K562 (cell line): ENCODE measurements at regions not wholly inside any gene's neighbourhood (a gene's known extent, or its start where the extent isn't known, plus 50 kb on each side); places are given as distances from the start of the nearest gene placed in this dataset.

Experiments used
- ATAC-seq: fragments of 200-7000 bp; cut with Tn5 transposase; 3 replicates; pipeline ENCODE4 v1.9.1; 2020; ENCODE audit warnings: moderate library complexity
- BruUV-seq: library from RNA; stranded (reverse); fragments of 400-500 nt; replicated peaks from 2 replicates; lab custom pipeline; 2021; lab: Mats Ljungman, UMichigan
- CTCF ChIA-PET: fragments of 300-600 bp; formaldehyde crosslinking; extraction: SDS; loops from one replicate; lab custom pipeline; 2021; ENCODE audit warnings: low intra/inter-chr PET ratio; lab: Yijun Ruan, JAX
- POLR2A ChIA-PET: fragments of 300-600, 350-650 bp; sonication (Branson Sonifier 250); formaldehyde crosslinking; extraction: SDS; loops from one replicate; lab custom pipeline; 2021; ENCODE audit warnings: antibody characterized with exemption, inconsistent platforms; lab: Yijun Ruan, JAX
- DNase-seq, 4 experiments: peaks; one replicate each; pipeline versions ENCODE4 v3.0.0 to v3.0.0-alpha.2; 2011 to 2018; ENCODE audit warnings: low spot score in 3 of 4, mixed read lengths in 3 of 4; ENCODE audit errors: extremely low read depth in 1 of 4
- FAIRE-seq: peaks from 2 replicates; lab custom pipeline; 2011; peaks lifted over from hg19 to GRCh38; lab: Jason Lieb, UNC
- H2AFZ ChIP-seq: 2 replicates; pipeline ENCODE4 v1.6.0; 2011; ENCODE audit warnings: low read depth, low read length, control low read depth, inconsistent platforms
- H3K27ac ChIP-seq: fragments of 200-600 bp; 3 replicates; pipeline ENCODE4 v1.8.0; 2011; ENCODE audit warnings: low read depth, mild to moderate bottlenecking, control low read depth, inconsistent platforms, low read length, moderate library complexity, mixed read lengths; ENCODE audit errors: extremely low read depth
- H3K27me3 ChIP-seq, 2 experiments: fragments of 300-600 bp in 1 of 2; 2 replicates in 1 of 2; 3 replicates in 1 of 2; pipeline versions ENCODE4 v1.6.0 to v1.8.0; 2011; ENCODE audit warnings: inconsistent platforms in 2 of 2, low read length in 2 of 2, mild to moderate bottlenecking in 1 of 2, mixed read lengths in 1 of 2, moderate library complexity in 1 of 2; ENCODE audit not compliant: control insufficient read depth in 2 of 2, insufficient read depth in 2 of 2
- H3K36me3 ChIP-seq: fragments of 300-600 bp; 3 replicates; pipeline ENCODE4 v1.8.0; 2011; ENCODE audit warnings: mild to moderate bottlenecking, low read length, inconsistent platforms; ENCODE audit not compliant: control insufficient read depth, insufficient read depth
- H3K4me1 ChIP-seq, 2 experiments: fragments of 200-600 bp in 1 of 2; replicated peaks in 1 of 2; 2 replicates in 1 of 2; 3 replicates in 1 of 2; pipeline versions ENCODE4 v1.5.1 to v1.8.0; 2011; ENCODE audit warnings: inconsistent platforms in 2 of 2, low read length in 2 of 2, mild to moderate bottlenecking in 1 of 2, mixed read lengths in 1 of 2, moderate library complexity in 1 of 2; ENCODE audit not compliant: control insufficient read depth in 2 of 2, insufficient read depth in 2 of 2
- H3K4me2 ChIP-seq: 2 replicates; pipeline ENCODE4 v1.6.1; 2011; ENCODE audit warnings: low read length, control low read depth, inconsistent platforms, mixed read lengths; ENCODE audit not compliant: insufficient read depth
- H3K4me3 ChIP-seq: fragments of 200-600 bp; sonication (generic), shearing (Covaris generic); 2 replicates; pipeline ENCODE4 v1.5.1; 2016; ENCODE audit warnings: control low read depth, inconsistent platforms
- H3K79me2 ChIP-seq: fragments of 200-600 bp; 3 replicates; pipeline ENCODE4 v1.8.0; 2011; ENCODE audit warnings: low read length, inconsistent platforms; ENCODE audit not compliant: control insufficient read depth, insufficient read depth
- H3K9ac ChIP-seq, 2 experiments: 2 replicates each; pipeline versions ENCODE4 v1.6.0 to v1.6.1; 2011; ENCODE audit warnings: low read depth in 2 of 2, low read length in 2 of 2, control low read depth in 1 of 2, inconsistent platforms in 1 of 2, mild to moderate bottlenecking in 1 of 2, mixed read lengths in 1 of 2; ENCODE audit not compliant: insufficient read depth in 1 of 2
- H3K9me1 ChIP-seq: one replicate; pipeline ENCODE4 v1.6.0; 2011; ENCODE audit warnings: inconsistent platforms, mild to moderate bottlenecking, low read length, moderate library complexity; ENCODE audit not compliant: control insufficient read depth, insufficient read depth
- H3K9me3 ChIP-seq: replicated peaks from 2 replicates; pipeline ENCODE4 v1.5.1; 2011; ENCODE audit warnings: low read depth, low read length, inconsistent platforms; ENCODE audit not compliant: control insufficient read depth, insufficient read depth
- H4K20me1 ChIP-seq: replicated peaks from 2 replicates; pipeline ENCODE4 v1.6.1; 2011; ENCODE audit warnings: low read length, inconsistent platforms, mixed read lengths; ENCODE audit not compliant: control insufficient read depth, insufficient read depth
- BDP1 ChIP-seq: IDR thresholded peaks from 3 replicates; pipeline ENCODE4 v1.6.1; 2011; ENCODE audit not compliant: insufficient read length, insufficient read depth
- ETV5 ChIP-seq: sonication (generic); formaldehyde crosslinking; IDR thresholded peaks from 2 replicates; pipeline ENCODE4 v1.4.0; 2020; ENCODE audit warnings: low read depth, mild to moderate bottlenecking, missing genetic modification reagents
- HDAC2 ChIP-seq: fragments of 450-650 bp; IDR thresholded peaks from 2 replicates; pipeline ENCODE4 v1.6.1; 2016; ENCODE audit warnings: mild to moderate bottlenecking
- HES1 ChIP-seq: fragments of 450-650 bp; IDR thresholded peaks from 2 replicates; pipeline ENCODE4 v1.6.1; 2016; ENCODE audit warnings: low read depth, mild to moderate bottlenecking, moderate library complexity
- ILK ChIP-seq: fragments of 450-650 bp; IDR thresholded peaks from 2 replicates; pipeline ENCODE4 v1.6.1; 2016; ENCODE audit warnings: missing genetic modification characterization, low read depth, mild to moderate bottlenecking, missing compliant biosample characterization, moderate library complexity, borderline replicate concordance
- NFE2L1 ChIP-seq: fragments of 450-650 bp; IDR thresholded peaks from 2 replicates; pipeline ENCODE4 v1.6.1; 2016; ENCODE audit warnings: missing genetic modification characterization, low read depth, mild to moderate bottlenecking, missing compliant biosample characterization, moderate library complexity, borderline replicate concordance
- PHB2 ChIP-seq: fragments of 450-650 bp; IDR thresholded peaks from 2 replicates; pipeline ENCODE4 v1.6.1; 2017; ENCODE audit warnings: low read depth
- SMAD4 ChIP-seq: fragments of 250-450 bp; sonication (Bioruptor Pico); conservative IDR thresholded peaks from 2 replicates; pipeline ENCODE4 v1.8.0; 2021; ENCODE audit warnings: inconsistent platforms, mild to moderate bottlenecking, moderate library complexity
- TEAD2 ChIP-seq: fragments of 450-650 bp; IDR thresholded peaks from 2 replicates; pipeline ENCODE4 v1.6.1; 2016; ENCODE audit warnings: missing genetic modification characterization, control low read depth, missing compliant biosample characterization
- ZBTB43 ChIP-seq: sonication (generic); formaldehyde crosslinking; IDR thresholded peaks from 2 replicates; pipeline ENCODE4 v1.8.0; 2023; ENCODE audit warnings: mild to moderate bottlenecking, missing genetic modification reagents
- ZMIZ1 ChIP-seq, 2 experiments: fragments of 150-350 bp in 1 of 2; IDR thresholded peaks; 2 replicates each; pipeline ENCODE4 v1.6.1; 2012 to 2016; ENCODE audit warnings: low read depth in 2 of 2, low read length in 2 of 2, mild to moderate bottlenecking in 1 of 2, moderate library complexity in 1 of 2
- ZNF197 ChIP-seq: fragments of 200-800 bp; sonication (Bioruptor generic); IDR thresholded peaks from 2 replicates; pipeline ENCODE4 v1.6.1; 2016; ENCODE audit warnings: low read depth, missing genetic modification characterization, missing compliant biosample characterization
- ZNF764 ChIP-seq: fragments of 250-450 bp; sonication (Bioruptor Pico); IDR thresholded peaks from 2 replicates; pipeline ENCODE4 v1.4.0; 2020; ENCODE audit warnings: low read depth, mild to moderate bottlenecking, moderate library complexity
- WGBS: fragments of 100-300 bp; shearing (Covaris generic); methylation state at CpG from one replicate; pipeline ENCODE4 v1.1.6; 2016; ENCODE audit warnings: low coverage, mixed read lengths; ENCODE audit not compliant: insufficient coverage; ENCODE audit errors: missing lambda C conversion rate; 5-methylcytosine and 5-hydroxymethylcytosine counted together
- in situ Hi-C: fragments of 300-500 bp; cut with MboI; formaldehyde crosslinking; loops from 4 replicates; pipeline ENCODE4 v1.15.0; 2018; ENCODE audit warnings: inconsistent platforms, mixed read lengths
- intact Hi-C: fragments of 100-400 bp; cut with micrococcal nuclease; formaldehyde crosslinking; loops from 2 replicates; pipeline ENCODE4 v1.14.2; 2022

- no peak overlapping the region for H3K27ac ChIP-seq
- ATAC-seq (no peak), FAIRE-seq (no peak), DNase-seq (no peak)
- no peak for TF ChIP-seq ETV5 (CRISPR knock-in tag)
- TF ChIP-seq NFE2L1 (tag), result no peak
- TF ChIP-seq ZMIZ1 (IDR thresholded peaks at IDR 0.05; ENCODE audit: low read depth in 2 of 2, low read length in 2 of 2), result no peak
- no peak for TF ChIP-seq HES1
- TF ChIP-seq SMAD4, result no peak
- TF ChIP-seq ZBTB43, result no peak
- no peak for TF ChIP-seq ZNF764 (CRISPR knock-in tag)
- TF ChIP-seq TEAD2 (tag), result no peak
- TF ChIP-seq ILK, result no peak
- no peak for TF ChIP-seq PHB2
- TF ChIP-seq HDAC2, result no peak
- TF ChIP-seq BDP1, result no peak
- TF ChIP-seq ZNF197 (CRISPR knock-in tag), result no peak
- intact Hi-C loops, result no loop called here
- no peaks in the 10 kb centered on the region for H3K9me1 ChIP-seq
- H2AFZ ChIP-seq, result no peak overlapping the region
- H3K9me3 ChIP-seq, result no peaks in the 10 kb centered on the region; the same call in 1 of the 2 replicates
- no peak overlapping the region for H3K9ac ChIP-seq
- ChIA-PET POLR2A (no interaction called here), CTCF (no interaction called here)
- H3K4me2 ChIP-seq, result no peak overlapping the region
- no peaks in the 10 kb centered on the region for H3K79me2 ChIP-seq
- H3K36me3 ChIP-seq, result no peaks in the 10 kb centered on the region
- in situ Hi-C loops, result no loop called here
- no peaks in the 10 kb centered on the region for H3K4me1 ChIP-seq
- no peak overlapping the region for H3K4me3 ChIP-seq
- BruUV-seq, result no TSS peak
- no peaks in the 10 kb centered on the region for H3K27me3 ChIP-seq
- no peaks in the 10 kb centered on the region for H4K20me1 ChIP-seq
- WGBS, result 0% methylated on average over 2 of the region's 2 CpGs
These were observed 1062.3 kb upstream of the CRIM1 start for GRCh38 chr2:35293261-35293660.
